ENCODE measurements at regions not wholly inside any gene's neighbourhood (a gene's known extent, or its start where the extent isn't known, plus 50 kb on each side); places are given as distances from the start of the nearest gene placed in this dataset.

- TF ChIP-seq EZH2 (optimal IDR thresholded peaks at IDR 0.05; ENCODE audit: low read depth, low read length) = no peak
- TF ChIP-seq, protein P1, sequence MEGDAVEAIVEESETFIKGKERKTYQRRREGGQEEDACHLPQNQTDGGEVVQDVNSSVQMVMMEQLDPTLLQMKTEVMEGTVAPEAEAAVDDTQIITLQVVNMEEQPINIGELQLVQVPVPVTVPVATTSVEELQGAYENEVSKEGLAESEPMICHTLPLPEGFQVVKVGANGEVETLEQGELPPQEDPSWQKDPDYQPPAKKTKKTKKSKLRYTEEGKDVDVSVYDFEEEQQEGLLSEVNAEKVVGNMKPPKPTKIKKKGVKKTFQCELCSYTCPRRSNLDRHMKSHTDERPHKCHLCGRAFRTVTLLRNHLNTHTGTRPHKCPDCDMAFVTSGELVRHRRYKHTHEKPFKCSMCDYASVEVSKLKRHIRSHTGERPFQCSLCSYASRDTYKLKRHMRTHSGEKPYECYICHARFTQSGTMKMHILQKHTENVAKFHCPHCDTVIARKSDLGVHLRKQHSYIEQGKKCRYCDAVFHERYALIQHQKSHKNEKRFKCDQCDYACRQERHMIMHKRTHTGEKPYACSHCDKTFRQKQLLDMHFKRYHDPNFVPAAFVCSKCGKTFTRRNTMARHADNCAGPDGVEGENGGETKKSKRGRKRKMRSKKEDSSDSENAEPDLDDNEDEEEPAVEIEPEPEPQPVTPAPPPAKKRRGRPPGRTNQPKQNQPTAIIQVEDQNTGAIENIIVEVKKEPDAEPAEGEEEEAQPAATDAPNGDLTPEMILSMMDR (IDR thresholded peaks at IDR 0.05; ENCODE audit: low read length) = no peak
- no peak for TF ChIP-seq EZH2phosphoT487 (IDR thresholded peaks at IDR 0.05; ENCODE audit: low read length)
Observed at GRCh38 chr11:41845066-41845465, 385.6 kb upstream of the LRRC4C start.

Measured in MM.1S (cell line).